ENCODE measurements at regions not wholly inside any gene's neighbourhood (a gene's known extent, or its start where the extent isn't known, plus 50 kb on each side); places are given as distances from the start of the nearest gene placed in this dataset.

DNA sequence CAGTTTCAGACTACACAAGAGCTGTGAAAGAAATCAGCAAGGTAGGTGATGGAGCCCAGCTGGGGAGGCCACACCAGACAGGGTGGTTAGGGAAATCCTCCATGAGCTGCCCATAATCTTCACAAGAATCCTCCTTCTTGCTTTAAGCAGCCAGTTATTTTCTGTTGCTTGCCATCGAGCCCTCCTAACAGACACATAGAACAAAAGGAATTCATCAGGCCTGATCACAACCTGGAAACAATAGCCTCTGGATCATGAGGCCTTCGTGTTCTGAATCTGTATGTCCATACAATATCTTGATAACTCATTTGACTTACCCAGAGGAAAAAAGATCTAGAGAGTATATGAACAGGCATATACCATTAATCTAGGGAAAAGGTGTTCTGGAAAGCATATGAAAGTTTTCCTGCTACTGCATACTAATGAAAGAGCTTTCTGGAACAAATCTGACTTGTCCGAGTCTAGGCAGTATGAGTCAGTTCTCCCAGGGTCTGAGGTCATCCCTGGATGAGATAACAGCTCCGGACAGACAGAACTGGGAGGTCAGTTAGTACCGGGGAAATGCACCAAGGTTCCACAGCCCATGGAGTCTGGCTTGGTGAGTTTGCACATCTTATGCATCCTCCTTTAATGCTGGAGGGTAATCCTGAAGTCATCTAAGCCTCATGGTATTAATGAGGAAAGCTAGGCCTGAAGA is 52.8 kb upstream of the ELK3 start:
- H3K9me3 ChIP-seq (ENCODE audit: control insufficient read depth, low read depth, low read length), result no peaks in the 10 kb centered on the region
- H3K9ac ChIP-seq (ENCODE audit: control insufficient read depth, extremely low read depth, insufficient read depth, low read length), result no peak overlapping the region
- DNase-seq (ENCODE audit: low read depth, low spot score), result no peak
- no peaks in the 10 kb centered on the region for H4K20me1 ChIP-seq (ENCODE audit: control insufficient read depth, extremely low read depth, insufficient read depth, low read length)
- no peaks in the 10 kb centered on the region for H3K79me2 ChIP-seq (ENCODE audit: control insufficient read depth, insufficient read depth, low read length)
- no peak overlapping the region for H3K4me3 ChIP-seq (ENCODE audit: control insufficient read depth in 2 of 3, extremely low read depth in 1 of 3, insufficient read depth in 2 of 3, low read depth in 1 of 3, low read length in 3 of 3)
- no peak overlapping the region for H3K4me2 ChIP-seq (ENCODE audit: control insufficient read depth, extremely low read depth, insufficient read depth, low read depth, low read length)
- H3K4me1 ChIP-seq (ENCODE audit: control insufficient read depth, extremely low read depth, insufficient read depth, low read length), result no peaks in the 10 kb centered on the region
- dilution Hi-C loops (cut with MboI; ENCODE audit: extremely low pct_ligation_motif_present, low sequenced_read_pairs), result no loop called here
- H3K27ac ChIP-seq (ENCODE audit: control insufficient read depth, insufficient read depth, low read length), result no peak overlapping the region
- FAIRE-seq, result no peak
- no peaks in the 10 kb centered on the region for H3K27me3 ChIP-seq (ENCODE audit: control insufficient read depth, extremely low read depth, insufficient read depth, low read length)
- H2AFZ ChIP-seq (ENCODE audit: control insufficient read depth, low read length), result no peak overlapping the region
- TF ChIP-seq, protein P1, sequence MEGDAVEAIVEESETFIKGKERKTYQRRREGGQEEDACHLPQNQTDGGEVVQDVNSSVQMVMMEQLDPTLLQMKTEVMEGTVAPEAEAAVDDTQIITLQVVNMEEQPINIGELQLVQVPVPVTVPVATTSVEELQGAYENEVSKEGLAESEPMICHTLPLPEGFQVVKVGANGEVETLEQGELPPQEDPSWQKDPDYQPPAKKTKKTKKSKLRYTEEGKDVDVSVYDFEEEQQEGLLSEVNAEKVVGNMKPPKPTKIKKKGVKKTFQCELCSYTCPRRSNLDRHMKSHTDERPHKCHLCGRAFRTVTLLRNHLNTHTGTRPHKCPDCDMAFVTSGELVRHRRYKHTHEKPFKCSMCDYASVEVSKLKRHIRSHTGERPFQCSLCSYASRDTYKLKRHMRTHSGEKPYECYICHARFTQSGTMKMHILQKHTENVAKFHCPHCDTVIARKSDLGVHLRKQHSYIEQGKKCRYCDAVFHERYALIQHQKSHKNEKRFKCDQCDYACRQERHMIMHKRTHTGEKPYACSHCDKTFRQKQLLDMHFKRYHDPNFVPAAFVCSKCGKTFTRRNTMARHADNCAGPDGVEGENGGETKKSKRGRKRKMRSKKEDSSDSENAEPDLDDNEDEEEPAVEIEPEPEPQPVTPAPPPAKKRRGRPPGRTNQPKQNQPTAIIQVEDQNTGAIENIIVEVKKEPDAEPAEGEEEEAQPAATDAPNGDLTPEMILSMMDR (optimal IDR thresholded peaks at IDR 0.05 in 1 of 3, IDR thresholded peaks at IDR 0.05 in 1 of 3, conservative IDR thresholded peaks at IDR 0.05 in 1 of 3; ENCODE audit: extremely low read depth in 1 of 3, insufficient read depth in 2 of 3, low read length in 3 of 3), result no peak
- no peak for TF ChIP-seq EZH2 (IDR thresholded peaks at IDR 0.05; ENCODE audit: low read length)
- no peaks in the 10 kb centered on the region for H3K9me1 ChIP-seq (ENCODE audit: control insufficient read depth, extremely low read depth, insufficient read depth, low read length)
- H3K36me3 ChIP-seq (ENCODE audit: control insufficient read depth in 2 of 2, extremely low read depth in 1 of 2, insufficient read depth in 2 of 2, low read length in 2 of 2), result no peaks in the 10 kb centered on the region

GRCh38 chr12:96143392-96143791 is 50.8 kb upstream of the ELK3 start:
- no peak overlapping the region for H2AFZ ChIP-seq (ENCODE audit: control insufficient read depth, low read length)
- H3K4me3 ChIP-seq (ENCODE audit: control insufficient read depth in 2 of 3, extremely low read depth in 1 of 3, insufficient read depth in 2 of 3, low read depth in 1 of 3, low read length in 3 of 3), result no peak overlapping the region
- no peak for FAIRE-seq
- H3K27ac ChIP-seq (ENCODE audit: control insufficient read depth, insufficient read depth, low read length), result no peak overlapping the region
- H3K9me3 ChIP-seq (ENCODE audit: control insufficient read depth, low read depth, low read length), result no peaks in the 10 kb centered on the region
- no peaks in the 10 kb centered on the region for H3K4me1 ChIP-seq (ENCODE audit: control insufficient read depth, extremely low read depth, insufficient read depth, low read length)
- dilution Hi-C loops (cut with MboI; ENCODE audit: extremely low pct_ligation_motif_present, low sequenced_read_pairs), result no loop called here
- no peaks in the 10 kb centered on the region for H3K9me1 ChIP-seq (ENCODE audit: control insufficient read depth, extremely low read depth, insufficient read depth, low read length)
- H3K79me2 ChIP-seq (ENCODE audit: control insufficient read depth, insufficient read depth, low read length), result no peaks in the 10 kb centered on the region
- TF ChIP-seq, protein P1 (optimal IDR thresholded peaks at IDR 0.05 in 1 of 3, IDR thresholded peaks at IDR 0.05 in 1 of 3, conservative IDR thresholded peaks at IDR 0.05 in 1 of 3; ENCODE audit: extremely low read depth in 1 of 3, insufficient read depth in 2 of 3, low read length in 3 of 3), result no peak
- no peak for TF ChIP-seq EZH2 (IDR thresholded peaks at IDR 0.05; ENCODE audit: low read length)
- H3K36me3 ChIP-seq (ENCODE audit: control insufficient read depth in 2 of 2, extremely low read depth in 1 of 2, insufficient read depth in 2 of 2, low read length in 2 of 2), result no peaks in the 10 kb centered on the region
- H3K4me2 ChIP-seq (ENCODE audit: control insufficient read depth, extremely low read depth, insufficient read depth, low read depth, low read length), result no peak overlapping the region
- H4K20me1 ChIP-seq (ENCODE audit: control insufficient read depth, extremely low read depth, insufficient read depth, low read length), result no peaks in the 10 kb centered on the region
- no peak for DNase-seq (ENCODE audit: low read depth, low spot score)
- H3K27me3 ChIP-seq (ENCODE audit: control insufficient read depth, extremely low read depth, insufficient read depth, low read length), result no peaks in the 10 kb centered on the region
- no peak overlapping the region for H3K9ac ChIP-seq (ENCODE audit: control insufficient read depth, extremely low read depth, insufficient read depth, low read length)

All from keratinocyte (primary cell).